K562 (cell line): ENCODE measurements at regions not wholly inside any gene's neighbourhood (a gene's known extent, or its start where the extent isn't known, plus 50 kb on each side); places are given as distances from the start of the nearest gene placed in this dataset.

Source experiments
- CEBPG ChIP-seq, 3 experiments: fragments of 200-800 bp in 1 of 3; sonication (Bioruptor generic) in 1 of 3; sonication (generic) in 1 of 3; formaldehyde crosslinking in 1 of 3; IDR thresholded peaks in 2 of 3; conservative IDR thresholded peaks in 1 of 3; 2 replicates each; pipeline versions ENCODE4 v1.6.1 to v1.8.0; 2016 to 2022; ENCODE audit warnings: missing compliant biosample characterization in 2 of 3, missing genetic modification characterization in 2 of 3, mild to moderate bottlenecking in 1 of 3, missing genetic modification reagents in 1 of 3
- MCM3 ChIP-seq: fragments of 450-650 bp; IDR thresholded peaks from 2 replicates; pipeline ENCODE4 v1.6.1; 2016
- SETDB1 ChIP-seq: IDR thresholded peaks from one replicate; pipeline ENCODE4 v1.6.1; 2012; ENCODE audit warnings: low read length, control low read depth, inconsistent platforms
- THRB ChIP-seq: fragments of 450-650 bp; formaldehyde crosslinking; conservative IDR thresholded peaks from 2 replicates; pipeline ENCODE4 v1.4.0; 2022; ENCODE audit warnings: mild to moderate bottlenecking, missing genetic modification characterization
- ZNF24 ChIP-seq: fragments of 450-650 bp; IDR thresholded peaks from 2 replicates; pipeline ENCODE4 v1.6.1; 2016
- ZNF318 ChIP-seq, 2 experiments: fragments of 450-650 bp; IDR thresholded peaks; 2 replicates each; pipeline ENCODE4 v1.6.1; 2016; ENCODE audit warnings: mild to moderate bottlenecking in 2 of 2, borderline replicate concordance in 1 of 2, low read depth in 1 of 2, moderate library complexity in 1 of 2

- TF ChIP-seq ZNF318 (IDR thresholded peaks at IDR 0.05; ENCODE audit: borderline replicate concordance in 1 of 2, low read depth in 1 of 2) (no peak), SETDB1 (no peak), MCM3 (no peak), ZNF24 (no peak), THRB (CRISPR knock-in tag) (no peak), CEBPG (CRISPR knock-in tag; IDR thresholded peaks at IDR 0.05) (no peak), CEBPG (tag; conservative IDR thresholded peaks at IDR 0.05 in 1 of 2, IDR thresholded peaks at IDR 0.05 in 1 of 2) (no peak)
Observed at GRCh38 chr10:56895306-56895705, 534.2 kb upstream of the ZWINT start (continued).
